Neutrophil (primary cell): ENCODE measurements at regions not wholly inside any gene's neighbourhood (a gene's known extent, or its start where the extent isn't known, plus 50 kb on each side); places are given as distances from the start of the nearest gene placed in this dataset.

Experiments
- H3K27ac ChIP-seq: fragments of 200-600 bp; sonication (generic); 2 replicates; pipeline ENCODE4 v1.5.1; 2016; ENCODE audit warnings: mild to moderate bottlenecking, moderate library complexity
- H3K27me3 ChIP-seq: fragments of 200-600 bp; sonication (generic); 2 replicates; pipeline ENCODE4 v1.6.0; 2016; ENCODE audit warnings: mild to moderate bottlenecking
- H3K36me3 ChIP-seq: fragments of 200-600 bp; sonication (generic); 2 replicates; pipeline ENCODE4 v1.5.1; 2017
- H3K4me1 ChIP-seq, 2 experiments: fragments of 200-600 bp in 1 of 2; sonication (generic) in 1 of 2; 1 replicate in 1 of 2; 2 replicates in 1 of 2; pipeline versions ENCODE4 v1.5.1 to v1.6.1; 2013 to 2016; ENCODE audit warnings: low read depth in 1 of 2, low read length in 1 of 2, mild to moderate bottlenecking in 1 of 2, moderate library complexity in 1 of 2; ENCODE audit not compliant: control insufficient read depth in 1 of 2, insufficient read depth in 1 of 2
- H3K4me3 ChIP-seq, 2 experiments: fragments of 200-600 bp in 1 of 2; sonication (generic) in 1 of 2; 1 replicate in 1 of 2; 2 replicates in 1 of 2; pipeline ENCODE4 v1.5.1; 2013 to 2016; ENCODE audit warnings: low read depth in 1 of 2, low read length in 1 of 2, mild to moderate bottlenecking in 1 of 2, moderate library complexity in 1 of 2
- H3K9me3 ChIP-seq: fragments of 200-600 bp; sonication (generic); 2 replicates; pipeline ENCODE4 v1.5.1; 2016
- CTCF ChIP-seq: fragments of 200-600 bp; sonication (generic); IDR thresholded peaks from 2 replicates; pipeline ENCODE4 v1.5.1; 2016; ENCODE audit warnings: antibody characterized with exemption

DNA sequence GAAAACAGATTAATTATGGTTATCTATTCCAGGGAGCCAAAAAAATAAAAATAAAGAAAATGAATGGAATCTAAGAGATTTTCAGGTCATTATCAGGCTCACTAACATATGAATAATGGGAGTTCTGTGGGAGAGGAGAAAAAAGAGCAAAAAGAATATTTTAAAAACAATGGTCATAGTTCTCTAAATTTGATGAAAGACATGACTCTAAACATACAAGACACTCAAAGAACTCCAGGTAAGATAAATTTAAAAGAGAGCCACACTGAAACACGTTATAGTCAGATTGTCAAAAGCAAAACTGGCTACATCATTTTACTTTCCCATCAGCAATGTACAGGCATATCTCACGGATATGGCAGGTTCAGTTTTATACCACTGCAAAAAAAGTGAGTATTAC is 520.0 kb downstream of the ANKRD50 start:
- H3K27me3 ChIP-seq, result no peaks in the 10 kb centered on the region
- H3K36me3 ChIP-seq, result no peaks in the 10 kb centered on the region
- peaks cover 4% of the 10 kb centered on the region for H3K9me3 ChIP-seq
- no peak overlapping the region for H3K27ac ChIP-seq
- no peak overlapping the region for H3K4me3 ChIP-seq
- no peaks in the 10 kb centered on the region for H3K4me1 ChIP-seq
- TF ChIP-seq CTCF, result no peak

GRCh38 chr4:124199185-124199584 is 513.3 kb downstream of the ANKRD50 start:
- Histone ChIP-seq H3K9me3 (no peaks in the 10 kb centered on the region), H3K27me3 (no peaks in the 10 kb centered on the region), H3K4me1 (no peaks in the 10 kb centered on the region), H3K36me3 (no peaks in the 10 kb centered on the region), H3K4me3 (no peak overlapping the region), H3K27ac (no peak overlapping the region)
- no peak for TF ChIP-seq CTCF

DNA sequence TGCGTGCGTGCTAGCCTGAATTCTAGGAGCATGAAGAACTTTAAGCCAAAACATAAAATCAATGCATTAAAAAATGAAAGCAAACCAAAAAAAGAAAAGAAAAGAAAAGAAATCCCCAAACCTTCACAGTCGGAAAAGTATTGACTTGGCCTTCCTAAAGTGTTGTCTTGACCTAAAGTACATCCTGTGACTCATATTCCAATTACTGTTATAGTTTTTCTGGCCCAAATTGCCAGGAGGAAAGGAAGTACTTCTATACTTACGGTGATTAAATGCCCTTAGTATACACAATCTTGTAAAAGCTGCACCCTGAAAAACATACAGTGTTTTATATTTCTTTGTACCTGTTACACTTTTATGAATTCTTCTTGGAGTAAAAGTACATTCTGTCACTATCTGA is 512.8 kb downstream of the ANKRD50 start:
- TF ChIP-seq CTCF, result no peak
- no peaks in the 10 kb centered on the region for H3K36me3 ChIP-seq
- H3K4me3 ChIP-seq, result no peak overlapping the region
- H3K9me3 ChIP-seq, result no peaks in the 10 kb centered on the region
- H3K4me1 ChIP-seq, result no peaks in the 10 kb centered on the region
- H3K27ac ChIP-seq, result no peak overlapping the region
- H3K27me3 ChIP-seq, result no peaks in the 10 kb centered on the region

DNA sequence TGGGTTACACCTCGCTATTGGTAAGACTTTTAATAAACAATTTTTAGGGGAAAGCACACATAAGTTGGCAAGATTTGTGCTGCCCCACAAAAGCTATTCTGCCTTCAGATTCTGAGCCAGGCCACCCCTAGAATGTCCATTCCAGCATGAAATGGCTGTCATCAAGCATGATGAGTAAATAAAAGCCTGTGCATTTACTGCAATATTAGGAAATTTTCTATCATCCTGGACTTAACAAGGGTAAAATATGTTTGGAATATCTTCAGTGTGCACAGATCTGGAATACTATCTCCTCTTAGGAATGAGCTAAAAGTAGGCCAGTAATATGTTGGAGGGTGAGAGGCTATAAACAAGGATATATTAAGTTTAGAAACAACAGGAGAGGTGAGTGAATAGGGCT is 510.9 kb downstream of the ANKRD50 start:
- Histone ChIP-seq H3K9me3 (no peaks in the 10 kb centered on the region), H3K36me3 (no peaks in the 10 kb centered on the region), H3K27me3 (no peaks in the 10 kb centered on the region), H3K4me1 (no peaks in the 10 kb centered on the region), H3K27ac (no peak overlapping the region), H3K4me3 (no peak overlapping the region)
- no peak for TF ChIP-seq CTCF

GRCh38 chr4:124202099-124202498 is 510.4 kb downstream of the ANKRD50 start:
- H3K36me3 ChIP-seq, result no peaks in the 10 kb centered on the region
- H3K27me3 ChIP-seq, result no peaks in the 10 kb centered on the region
- no peaks in the 10 kb centered on the region for H3K9me3 ChIP-seq
- no peak for TF ChIP-seq CTCF
- H3K27ac ChIP-seq, result no peak overlapping the region
- H3K4me3 ChIP-seq, result no peak overlapping the region
- no peaks in the 10 kb centered on the region for H3K4me1 ChIP-seq

- Histone ChIP-seq H3K4me1 (no peaks in the 10 kb centered on the region), H3K36me3 (no peaks in the 10 kb centered on the region), H3K9me3 (no peaks in the 10 kb centered on the region), H3K27ac (no peak overlapping the region), H3K27me3 (no peaks in the 10 kb centered on the region), H3K4me3 (no peak overlapping the region)
- TF ChIP-seq CTCF, result no peak
These were observed 508.8 kb downstream of the ANKRD50 start for GRCh38 chr4:124203613-124204238.
